ENCODE measurements at regions not wholly inside any gene's neighbourhood (a gene's known extent, or its start where the extent isn't known, plus 50 kb on each side); places are given as distances from the start of the nearest gene placed in this dataset.
A peak's percentile ranks its signal among the peaks of the same experiment; 100 is the strongest.

DNA sequence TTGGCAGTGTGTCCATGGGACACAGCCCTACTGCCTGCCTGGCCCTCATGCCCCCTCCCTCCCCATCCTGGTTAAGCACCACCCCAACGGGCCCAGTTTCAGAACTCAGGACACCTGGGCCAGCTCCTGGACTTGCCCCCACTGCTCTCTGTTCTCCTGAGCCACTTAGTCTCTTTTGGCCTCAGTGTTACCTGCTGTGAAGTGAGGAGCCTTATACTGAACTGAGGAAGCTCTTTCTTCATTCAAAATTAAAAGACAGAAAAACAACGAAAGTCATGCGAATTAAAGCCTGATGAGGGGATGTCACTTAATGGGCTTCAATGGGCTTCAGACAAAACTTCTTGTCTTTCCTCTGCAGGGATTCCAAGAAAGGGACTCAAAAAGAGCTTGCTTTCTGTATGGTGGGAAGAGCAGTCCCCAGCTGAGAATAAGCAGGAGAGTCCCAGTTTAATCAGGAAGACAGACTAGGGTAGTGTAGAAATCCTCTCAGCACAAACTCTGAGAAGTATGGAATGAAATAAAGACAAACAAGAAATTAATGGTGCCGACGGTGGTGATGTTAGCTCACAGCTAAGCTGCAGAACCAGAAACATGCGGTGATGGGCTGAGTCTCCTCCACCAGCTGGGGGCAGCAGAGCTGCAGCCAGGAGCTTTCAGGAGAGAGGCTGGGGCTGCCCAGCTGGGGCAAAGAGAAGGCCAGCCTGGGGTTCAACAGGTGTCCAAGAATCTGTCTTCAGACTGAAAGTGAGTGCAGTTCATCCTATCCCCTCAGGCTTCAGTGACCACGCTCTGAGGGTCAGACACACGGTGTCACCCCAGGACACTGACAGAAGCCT lies 101.0 kb downstream of the GGTLC2 start:
- peak; percentile 21 to 26 for DNase-seq
- intact Hi-C loops (cut with DNase I) = no loop called here
- Histone ChIP-seq H3K4me1 (no peaks in the 10 kb centered on the region), H3K9me3 (no peaks in the 10 kb centered on the region), H3K4me3 (replicated peaks in 1 of 3) (no peak overlapping the region), H3K36me3 (no peaks in the 10 kb centered on the region), H3K27ac (no peak overlapping the region), H3K27me3 (no peaks in the 10 kb centered on the region)
- 47 to 51% methylated on average over 8 of the region's 8 CpGs for WGBS, 2 donors
- TF ChIP-seq POLR2A (IDR thresholded peaks at IDR 0.05) (no peak), CTCF (IDR thresholded peaks at IDR 0.05) (peak in 3 of 6 experiments; percentile 16 to 54 (median 21))

DNA sequence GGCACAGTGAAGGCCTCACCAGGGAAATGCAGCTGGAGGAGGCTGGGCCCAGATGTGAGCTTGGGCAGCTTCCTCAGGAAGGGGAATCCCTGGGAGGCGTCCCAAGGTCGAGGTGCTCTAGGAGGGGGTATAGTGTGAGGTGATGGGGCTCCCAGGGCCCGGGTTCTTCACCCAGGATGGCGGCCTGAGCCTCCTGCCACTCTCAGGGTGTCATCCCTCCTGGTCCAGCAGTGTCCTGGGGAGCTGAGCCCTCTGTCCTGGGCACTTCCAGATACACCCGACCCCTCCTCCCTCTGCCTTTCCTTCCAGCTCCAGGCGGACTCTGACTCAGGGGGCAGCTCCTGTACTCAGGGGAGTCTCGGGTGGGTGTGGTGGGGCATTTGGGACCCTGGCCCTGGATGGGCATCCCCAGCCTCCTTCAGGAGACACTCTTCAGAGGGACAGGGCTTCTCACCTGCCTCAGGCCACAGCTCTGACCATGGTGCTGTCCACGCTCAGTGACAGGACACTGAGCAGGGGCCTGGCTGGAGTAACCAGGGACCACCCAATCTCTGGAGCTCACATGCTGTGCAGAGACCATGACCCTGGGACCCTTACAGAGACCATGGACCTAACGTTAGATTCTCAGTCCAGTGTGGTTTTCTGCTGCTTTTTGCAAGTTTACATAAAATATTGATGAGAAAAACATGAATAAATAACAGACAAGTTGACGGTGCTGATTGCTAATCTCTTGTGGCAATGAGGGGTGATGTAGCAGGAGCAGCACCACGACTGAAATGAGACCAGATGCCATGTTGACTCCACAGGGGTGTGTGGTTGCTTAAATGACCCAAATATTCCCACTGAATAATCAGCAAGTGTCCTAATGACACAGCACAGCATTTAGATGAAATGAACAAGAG lies 101.9 kb downstream of the GGTLC2 start:
- intact Hi-C loops (cut with DNase I) = no loop called here
- H3K27me3 ChIP-seq = no peaks in the 10 kb centered on the region
- H3K27ac ChIP-seq = no peak overlapping the region
- no peak for DNase-seq
- WGBS, 2 donors = 70 to 81% methylated on average over 4 to 8 of the region's 11 CpGs
- H3K4me1 ChIP-seq = no peaks in the 10 kb centered on the region
- no peak for TF ChIP-seq CTCF (IDR thresholded peaks at IDR 0.05)
- no peak for TF ChIP-seq POLR2A (IDR thresholded peaks at IDR 0.05)
- no peaks in the 10 kb centered on the region for H3K9me3 ChIP-seq
- no peaks in the 10 kb centered on the region for H3K36me3 ChIP-seq
- H3K4me3 ChIP-seq (replicated peaks in 1 of 3) = no peak overlapping the region

DNA sequence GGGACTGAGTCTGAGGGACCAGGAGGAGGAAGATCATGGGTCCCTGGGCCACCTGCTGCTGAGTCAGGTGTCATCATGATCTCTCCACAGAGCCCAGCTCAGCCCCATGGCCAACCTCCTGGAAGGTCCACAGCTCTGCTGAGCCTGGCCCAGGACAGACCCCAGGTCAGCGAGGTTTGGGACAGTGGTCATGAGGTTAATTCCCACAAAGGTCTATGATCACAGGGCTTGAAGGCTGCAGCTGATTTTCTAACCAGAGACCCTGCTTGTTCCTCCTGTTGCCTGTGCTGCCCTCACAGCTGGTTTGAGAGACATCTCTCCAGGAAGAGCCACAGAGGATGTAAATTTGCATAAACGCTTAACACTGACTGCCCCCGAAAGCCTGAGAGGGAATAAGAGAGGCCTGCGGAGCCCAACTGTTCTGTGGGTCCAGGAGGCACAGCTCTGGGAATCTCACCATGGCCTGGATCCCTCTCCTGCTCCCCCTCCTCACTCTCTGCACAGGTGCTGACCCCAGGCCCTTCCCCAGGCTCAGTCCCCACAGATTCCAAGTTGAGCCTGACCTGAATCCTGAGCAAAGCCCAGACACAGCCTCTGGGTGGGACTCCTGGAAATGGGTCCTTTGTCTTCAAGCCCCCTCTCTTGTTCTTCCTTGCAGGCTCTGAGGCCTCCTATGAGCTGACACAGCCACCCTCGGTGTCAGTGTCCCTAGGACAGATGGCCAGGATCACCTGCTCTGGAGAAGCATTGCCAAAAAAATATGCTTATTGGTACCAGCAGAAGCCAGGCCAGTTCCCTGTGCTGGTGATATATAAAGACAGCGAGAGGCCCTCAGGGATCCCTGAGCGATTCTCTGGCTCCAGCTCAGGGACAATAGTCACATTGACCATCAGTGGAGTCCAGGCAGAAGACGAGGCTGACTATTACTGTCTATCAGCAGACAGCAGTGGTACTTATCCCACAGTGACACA lies 102.8 kb downstream of the GGTLC2 start:
- Histone ChIP-seq H3K36me3 (no peaks in the 10 kb centered on the region), H3K9me3 (no peaks in the 10 kb centered on the region), H3K27ac (no peak overlapping the region), H3K4me3 (replicated peaks in 1 of 3) (no peak overlapping the region), H3K27me3 (no peaks in the 10 kb centered on the region), H3K4me1 (no peaks in the 10 kb centered on the region)
- 54 to 67% methylated on average over 7 to 8 of the region's 8 CpGs for WGBS, 2 donors
- intact Hi-C loops (cut with DNase I) = no loop called here
- TF ChIP-seq CTCF (IDR thresholded peaks at IDR 0.05) = no peak
- no peak for TF ChIP-seq POLR2A (IDR thresholded peaks at IDR 0.05)
- no peak for DNase-seq

- 55 to 63% methylated on average over 4 to 5 of the region's 5 CpGs for WGBS, 2 donors
- Histone ChIP-seq H3K9me3 (no peaks in the 10 kb centered on the region), H3K4me3 (replicated peaks in 1 of 3) (no peak overlapping the region), H3K27me3 (no peaks in the 10 kb centered on the region), H3K36me3 (no peaks in the 10 kb centered on the region), H3K27ac (no peak overlapping the region), H3K4me1 (no peaks in the 10 kb centered on the region)
- DNase-seq = peak; percentile 52 to 53
- TF ChIP-seq CTCF (IDR thresholded peaks at IDR 0.05) (peak; percentile 11 to 78 (median 32)), POLR2A (IDR thresholded peaks at IDR 0.05) (no peak)
- intact Hi-C loops (cut with DNase I) = no loop called here
Observed at GRCh38 chr22:22748297-22748743, 103.9 kb downstream of the GGTLC2 start.

All from thyroid gland (tissue), 4 donors.